ENCODE measurements at regions not wholly inside any gene's neighbourhood (a gene's known extent, or its start where the extent isn't known, plus 50 kb on each side); places are given as distances from the start of the nearest gene placed in this dataset.

DNA sequence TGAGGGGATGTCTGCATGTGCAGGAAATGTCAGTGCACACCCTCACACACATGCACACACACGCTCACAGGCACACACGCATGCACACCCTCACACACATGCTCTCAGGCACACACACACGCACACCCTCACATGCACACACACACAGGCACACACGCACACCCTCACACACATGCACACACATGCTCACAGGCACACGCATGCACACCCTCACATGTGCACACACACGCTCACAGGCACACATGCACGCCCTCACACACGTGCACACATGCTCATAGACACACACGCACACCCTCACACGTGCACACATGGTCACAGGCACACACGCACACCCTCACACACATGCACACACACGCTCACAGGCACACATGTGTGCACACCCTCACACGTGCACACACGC is 77.6 kb upstream of the ZNF469 start:
- Histone ChIP-seq H2AFZ (ENCODE audit: low read depth, low read length) (no peak overlapping the region), H3K9me3 (ENCODE audit: insufficient read depth, low read depth, low read length) (no peaks in the 10 kb centered on the region), H3K79me2 (ENCODE audit: insufficient read depth, low read length) (no peaks in the 10 kb centered on the region), H3K4me2 (ENCODE audit: low read length) (peak overlapping the region; percentile 79), H3K27me3 (ENCODE audit: insufficient read depth, low read length) (no peaks in the 10 kb centered on the region), H3K4me3 (ENCODE audit: insufficient read depth, low read depth, low read length) (no peak overlapping the region), H3K9ac (ENCODE audit: low read length) (peak overlapping the region; percentile 81), H3K36me3 (ENCODE audit: insufficient read depth, low read length) (no peaks in the 10 kb centered on the region), H3K4me1 (ENCODE audit: insufficient read depth, low read length) (peaks cover 50% of the 10 kb centered on the region), H3K27ac (ENCODE audit: low read depth, low read length) (peak overlapping the region; percentile 98), H4K20me1 (ENCODE audit: insufficient read depth, low read length) (no peaks in the 10 kb centered on the region)
- H3K9me3 Mint-ChIP-seq (ENCODE audit: unreplicated experiment), result peaks cover 4% of the 10 kb centered on the region
- TF ChIP-seq EZH2 (IDR thresholded peaks at IDR 0.05; ENCODE audit: insufficient read depth, low read length) (no peak), CTCF (IDR thresholded peaks at IDR 0.05; ENCODE audit: insufficient read depth, low read depth, low read length) (no peak)
- H3K4me3 Mint-ChIP-seq (ENCODE audit: unreplicated experiment), result no peak overlapping the region
- peak overlapping the region; percentile 91 for H3K27ac Mint-ChIP-seq (ENCODE audit: unreplicated experiment)
- H3K27me3 Mint-ChIP-seq (ENCODE audit: low read depth, unreplicated experiment), result no peaks in the 10 kb centered on the region
- H3K36me3 Mint-ChIP-seq (ENCODE audit: low read depth, unreplicated experiment), result peaks cover 3% of the 10 kb centered on the region
- peaks cover 53% of the 10 kb centered on the region for H3K4me1 Mint-ChIP-seq (ENCODE audit: low read depth, unreplicated experiment)
- FAIRE-seq (no peak), DNase-seq (ENCODE audit: low read depth) (no peak)

DNA sequence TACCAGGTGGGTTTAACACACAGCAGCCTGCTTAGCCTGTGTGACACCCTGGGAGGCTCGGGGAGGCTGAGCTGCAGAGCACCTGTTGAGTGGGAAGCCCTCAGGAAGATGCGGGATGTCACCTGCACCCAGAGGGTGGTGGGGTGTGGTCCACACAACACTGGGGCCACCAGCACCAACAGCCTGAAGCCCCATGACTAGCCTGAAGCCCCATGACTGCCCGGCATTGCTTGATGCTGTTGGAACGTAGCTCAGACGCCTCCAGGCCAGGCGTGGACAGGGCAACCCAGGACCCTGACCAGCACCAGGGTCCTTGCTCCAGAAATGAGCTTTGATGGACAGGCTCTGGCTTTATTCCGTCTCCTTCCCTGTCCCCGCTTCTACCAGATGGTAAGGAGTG is 76.3 kb upstream of the ZNF469 start:
- Histone ChIP-seq H3K27me3 (ENCODE audit: insufficient read depth, low read length) (no peaks in the 10 kb centered on the region), H3K36me3 (ENCODE audit: insufficient read depth, low read length) (no peaks in the 10 kb centered on the region), H3K9ac (ENCODE audit: low read length) (peak overlapping the region; percentile 81), H3K4me3 (ENCODE audit: insufficient read depth, low read depth, low read length) (peak overlapping the region; percentile 4), H3K27ac (ENCODE audit: low read depth, low read length) (peak overlapping the region; percentile 98), H3K9me3 (ENCODE audit: insufficient read depth, low read depth, low read length) (no peaks in the 10 kb centered on the region), H4K20me1 (ENCODE audit: insufficient read depth, low read length) (no peaks in the 10 kb centered on the region), H3K4me1 (ENCODE audit: insufficient read depth, low read length) (peaks cover 55% of the 10 kb centered on the region), H2AFZ (ENCODE audit: low read depth, low read length) (no peak overlapping the region), H3K79me2 (ENCODE audit: insufficient read depth, low read length) (no peaks in the 10 kb centered on the region), H3K4me2 (ENCODE audit: low read length) (peak overlapping the region; percentile 58)
- H3K4me3 Mint-ChIP-seq (ENCODE audit: unreplicated experiment), result peak overlapping the region; percentile 29
- H3K4me1 Mint-ChIP-seq (ENCODE audit: low read depth, unreplicated experiment), result peaks cover 51% of the 10 kb centered on the region
- H3K27ac Mint-ChIP-seq (ENCODE audit: unreplicated experiment), result peak overlapping the region; percentile 91
- no peak for DNase-seq (ENCODE audit: low read depth)
- no peak for FAIRE-seq
- H3K36me3 Mint-ChIP-seq (ENCODE audit: low read depth, unreplicated experiment), result peaks cover 3% of the 10 kb centered on the region
- H3K9me3 Mint-ChIP-seq (ENCODE audit: unreplicated experiment), result peaks cover 5% of the 10 kb centered on the region
- H3K27me3 Mint-ChIP-seq (ENCODE audit: low read depth, unreplicated experiment), result no peaks in the 10 kb centered on the region
- TF ChIP-seq CTCF (IDR thresholded peaks at IDR 0.05; ENCODE audit: insufficient read depth, low read depth, low read length) (no peak), EZH2 (IDR thresholded peaks at IDR 0.05; ENCODE audit: insufficient read depth, low read length) (no peak)

- Histone ChIP-seq H3K27me3 (ENCODE audit: insufficient read depth, low read length) (no peaks in the 10 kb centered on the region), H3K9me3 (ENCODE audit: insufficient read depth, low read depth, low read length) (no peaks in the 10 kb centered on the region), H3K27ac (ENCODE audit: low read depth, low read length) (peak overlapping the region; percentile 98), H3K4me1 (ENCODE audit: insufficient read depth, low read length) (peaks cover 55% of the 10 kb centered on the region), H2AFZ (ENCODE audit: low read depth, low read length) (no peak overlapping the region), H3K4me2 (ENCODE audit: low read length) (peak overlapping the region; percentile 58), H4K20me1 (ENCODE audit: insufficient read depth, low read length) (no peaks in the 10 kb centered on the region), H3K9ac (ENCODE audit: low read length) (peak overlapping the region; percentile 81), H3K4me3 (ENCODE audit: insufficient read depth, low read depth, low read length) (no peak overlapping the region), H3K79me2 (ENCODE audit: insufficient read depth, low read length) (no peaks in the 10 kb centered on the region), H3K36me3 (ENCODE audit: insufficient read depth, low read length) (no peaks in the 10 kb centered on the region)
- Mint-ChIP-seq H3K27ac (ENCODE audit: unreplicated experiment) (peak overlapping the region; percentile 91), H3K27me3 (ENCODE audit: low read depth, unreplicated experiment) (no peaks in the 10 kb centered on the region), H3K4me3 (ENCODE audit: unreplicated experiment) (peak overlapping the region; percentile 29), H3K4me1 (ENCODE audit: low read depth, unreplicated experiment) (peaks cover 51% of the 10 kb centered on the region), H3K36me3 (ENCODE audit: low read depth, unreplicated experiment) (peaks cover 3% of the 10 kb centered on the region), H3K9me3 (ENCODE audit: unreplicated experiment) (peaks cover 4% of the 10 kb centered on the region)
- TF ChIP-seq CTCF (IDR thresholded peaks at IDR 0.05; ENCODE audit: insufficient read depth, low read depth, low read length) (no peak), EZH2 (IDR thresholded peaks at IDR 0.05; ENCODE audit: insufficient read depth, low read length) (no peak)
- DNase-seq (ENCODE audit: low read depth) (peak; percentile 99), FAIRE-seq (peak; percentile 95)
Measured at GRCh38 chr16:88306860-88307545, 75.8 kb upstream of the ZNF469 start.
